NCI-H2107 treated with DMSO at 0.1 percent for 48 hours (cell line): ENCODE measurements at regions not wholly inside any gene's neighbourhood (a gene's known extent, or its start where the extent isn't known, plus 50 kb on each side); places are given as distances from the start of the nearest gene placed in this dataset.
A peak's percentile ranks its signal among the peaks of the same experiment; 100 is the strongest.
"Not testable (repeated sequence)": the region's sequence is repeated elsewhere in the genome, so short reads cannot be mapped to it uniquely, and the experiment has no call there.

ENCODE experiments used
- DNase-seq: peaks from one replicate; lab custom pipeline; 2025; ENCODE audit not compliant: unreplicated experiment; lab: John Stamatoyannopoulos, UW

- DNase-seq = no peak
These were observed 397.9 kb upstream of the PIK3R1 start for GRCh38 chr5:67817652-67818051.

- no peak for DNase-seq
These were observed 399.1 kb upstream of the PIK3R1 start for GRCh38 chr5:67816456-67816855.

- DNase-seq = no peak
These were observed 399.8 kb upstream of the PIK3R1 start for GRCh38 chr5:67815455-67816391.

- DNase-seq = no peak
These were observed 400.8 kb upstream of the PIK3R1 start for GRCh38 chr5:67814569-67815311.

GRCh38 chr5:67813877-67814539 is 401.5 kb upstream of the PIK3R1 start:
- DNase-seq = no peak

- DNase-seq = peak; percentile 82
These were observed 406.0 kb upstream of the PIK3R1 start for GRCh38 chr5:67809589-67809988.

GRCh38 chr5:67808340-67808739 is 407.2 kb upstream of the PIK3R1 start:
- DNase-seq = no peak

GRCh38 chr5:67807439-67807888 is 408.1 kb upstream of the PIK3R1 start:
- DNase-seq = no peak

GRCh38 chr5:67806654-67807438 is 408.7 kb upstream of the PIK3R1 start:
- peak; percentile 43 for DNase-seq

- DNase-seq = peak; percentile 82
These were observed 409.7 kb upstream of the PIK3R1 start for GRCh38 chr5:67805666-67806348.

- no peak for DNase-seq
These were observed 412.8 kb upstream of the PIK3R1 start for GRCh38 chr5:67802766-67803165.

GRCh38 chr5:67799732-67800234 is 415.8 kb upstream of the PIK3R1 start:
- no peak for DNase-seq

- DNase-seq = not testable (repeated sequence)
These were observed 417.1 kb upstream of the PIK3R1 start for GRCh38 chr5:67798470-67798869.

GRCh38 chr5:67795781-67796477 is 419.6 kb upstream of the PIK3R1 start:
- no peak for DNase-seq

GRCh38 chr5:67793966-67794365 is 421.6 kb upstream of the PIK3R1 start:
- no peak for DNase-seq

GRCh38 chr5:67793418-67793817 is 422.1 kb upstream of the PIK3R1 start:
- no peak for DNase-seq

- DNase-seq = no peak
These were observed 422.7 kb upstream of the PIK3R1 start for GRCh38 chr5:67792891-67793290.

- DNase-seq = no peak
These were observed 425.2 kb upstream of the PIK3R1 start for GRCh38 chr5:67790390-67790789.

GRCh38 chr5:67779893-67780623 is 435.5 kb upstream of the PIK3R1 start:
- not testable (repeated sequence) for DNase-seq
